ENCODE measurements at regions not wholly inside any gene's neighbourhood (a gene's known extent, or its start where the extent isn't known, plus 50 kb on each side); places are given as distances from the start of the nearest gene placed in this dataset.

DNA sequence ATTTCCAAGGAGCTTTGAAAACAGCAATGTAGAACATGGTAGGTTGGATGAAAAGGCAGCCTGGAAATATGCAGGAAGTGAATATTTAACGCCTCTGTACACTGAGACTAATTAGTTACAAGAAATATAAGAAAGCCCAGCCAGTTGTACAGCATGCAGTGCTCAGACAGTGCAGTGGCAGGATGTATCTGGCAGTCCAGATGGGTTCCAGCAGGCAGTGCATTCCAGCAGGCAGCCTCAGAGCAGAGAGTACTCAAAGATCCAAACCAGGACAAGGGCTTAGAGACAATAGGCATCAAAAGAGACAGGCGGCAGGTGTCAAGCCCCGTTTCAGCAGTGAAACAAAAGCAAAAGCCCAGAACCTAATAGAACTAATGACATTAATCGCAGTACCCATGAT, 2776.3 kb downstream of the PCDH9 start:
- no peak for DNase-seq (ENCODE audit: low read depth)

DNA sequence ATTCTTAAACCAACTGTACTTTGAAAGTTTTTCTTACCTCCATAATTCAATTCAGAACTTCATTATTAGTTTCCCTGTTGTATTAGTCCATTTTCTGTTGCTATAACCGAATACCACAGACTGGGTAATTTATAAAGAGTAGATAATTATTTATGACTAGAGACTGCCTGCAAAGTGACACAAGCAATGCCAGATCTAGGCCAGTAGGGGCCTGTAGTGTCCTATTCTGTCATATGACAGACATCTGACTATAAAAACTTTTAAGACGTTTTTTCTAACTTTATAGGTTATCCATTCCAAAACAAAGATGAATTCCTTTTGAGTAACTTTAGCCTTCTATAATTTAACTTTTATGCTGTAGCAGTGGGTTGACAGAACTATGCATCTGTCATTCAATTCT, 2783.8 kb downstream of the PCDH9 start:
- DNase-seq (ENCODE audit: low read depth), result no peak

DNA sequence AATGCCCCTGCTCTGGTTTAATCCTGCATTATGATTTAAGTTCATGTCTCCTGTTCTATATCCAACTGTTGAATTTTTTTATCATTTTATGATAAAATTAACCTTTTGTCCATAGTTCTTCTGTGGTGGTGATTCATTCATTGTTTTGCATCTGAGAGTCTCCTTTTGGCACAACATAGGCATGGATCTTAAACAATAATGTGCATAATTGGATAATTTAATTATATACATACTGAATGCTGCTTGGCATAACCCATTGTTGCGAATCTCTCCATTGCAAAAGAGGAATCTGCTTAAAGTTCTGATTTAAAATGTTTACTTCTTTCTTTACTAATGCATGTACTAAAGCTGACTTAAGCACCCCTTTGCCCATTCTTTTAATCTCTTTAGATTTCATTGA, 2788.4 kb downstream of the PCDH9 start:
- DNase-seq (ENCODE audit: low read depth), result no peak

DNA sequence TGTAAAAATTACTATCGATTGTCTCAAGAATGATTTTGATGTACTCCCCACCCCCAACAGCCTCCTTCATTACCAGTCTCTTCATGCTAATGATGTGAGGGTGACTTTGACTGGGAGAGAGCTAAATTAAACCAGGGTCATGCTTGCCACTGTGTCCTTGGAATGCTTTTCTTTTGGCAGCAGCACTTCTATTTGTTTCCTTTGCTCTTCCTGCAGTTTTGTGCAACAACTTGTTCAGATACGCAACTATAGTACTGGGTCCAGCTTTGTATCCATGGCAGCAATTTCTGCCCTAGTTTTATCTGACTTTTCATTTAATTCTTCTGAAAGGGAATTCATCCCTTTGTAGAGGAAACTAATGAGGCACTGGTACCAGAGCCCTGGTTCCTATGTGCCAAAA, 2792.1 kb downstream of the PCDH9 start:
- DNase-seq (ENCODE audit: low read depth), result no peak

GRCh38 chr13:64429691-64430090, 2800.4 kb downstream of the PCDH9 start:
- no peak for DNase-seq (ENCODE audit: low read depth)

DNA sequence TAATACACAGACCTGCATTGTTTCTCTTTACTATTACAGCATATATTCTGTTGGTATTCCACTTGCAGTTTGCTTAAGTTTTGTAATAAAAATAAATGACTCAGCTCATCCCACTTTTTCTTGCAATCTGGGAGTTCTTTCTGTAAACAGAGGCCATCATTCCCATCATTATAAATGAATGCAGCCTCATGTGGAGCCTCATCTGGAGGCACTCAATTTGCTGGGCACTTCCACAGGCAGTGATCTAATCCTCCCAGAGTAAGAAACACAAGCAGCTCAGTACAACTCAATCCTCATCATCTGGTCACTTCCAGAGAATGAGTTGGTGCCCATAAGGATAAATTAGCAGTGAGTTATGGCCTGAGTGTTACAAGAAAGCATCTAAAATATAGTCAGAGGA, 2801.9 kb downstream of the PCDH9 start:
- DNase-seq (ENCODE audit: low read depth), result peak; percentile 7

- no peak for DNase-seq (ENCODE audit: low read depth)
Measured at GRCh38 chr13:64423467-64423866, 2806.7 kb downstream of the PCDH9 start.

DNA sequence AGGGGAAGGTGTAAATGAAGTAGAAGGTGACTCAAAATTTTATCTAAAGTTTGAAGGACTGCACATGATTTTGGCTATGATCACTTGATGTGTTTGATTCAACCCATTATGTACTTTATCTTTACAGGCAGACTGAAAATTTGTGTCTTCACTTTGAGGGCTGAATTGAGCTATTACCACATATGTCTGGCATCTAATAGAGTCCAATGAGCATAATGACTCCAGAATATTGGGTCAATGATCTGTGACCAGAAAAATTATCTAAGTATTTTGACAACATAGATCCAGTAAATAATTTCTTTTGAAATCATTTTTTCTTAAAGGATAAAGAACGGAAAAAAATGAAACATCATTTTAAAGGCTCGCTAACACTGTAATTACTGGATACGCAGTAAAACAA, 2810.0 kb downstream of the PCDH9 start:
- DNase-seq (ENCODE audit: low read depth), result no peak

- peak; percentile 0 for DNase-seq (ENCODE audit: low read depth)
Measured at GRCh38 chr13:64417581-64417980, 2812.6 kb downstream of the PCDH9 start.

- peak; percentile 11 for DNase-seq (ENCODE audit: low read depth)
Measured at GRCh38 chr13:64414381-64414780, 2815.8 kb downstream of the PCDH9 start.

- no peak for DNase-seq (ENCODE audit: low read depth)
Measured at GRCh38 chr13:64413529-64413928, 2816.6 kb downstream of the PCDH9 start.

GRCh38 chr13:64410276-64411053, 2819.7 kb downstream of the PCDH9 start:
- DNase-seq (ENCODE audit: low read depth), result no peak

GRCh38 chr13:64397701-64398100, 2832.4 kb downstream of the PCDH9 start:
- peak; percentile 17 for DNase-seq (ENCODE audit: low read depth)

- DNase-seq (ENCODE audit: low read depth), result no peak
Measured at GRCh38 chr13:64377606-64378005, 2852.5 kb downstream of the PCDH9 start.

GRCh38 chr13:64371461-64371860, 2858.7 kb downstream of the PCDH9 start:
- DNase-seq (ENCODE audit: low read depth), result no peak

DNA sequence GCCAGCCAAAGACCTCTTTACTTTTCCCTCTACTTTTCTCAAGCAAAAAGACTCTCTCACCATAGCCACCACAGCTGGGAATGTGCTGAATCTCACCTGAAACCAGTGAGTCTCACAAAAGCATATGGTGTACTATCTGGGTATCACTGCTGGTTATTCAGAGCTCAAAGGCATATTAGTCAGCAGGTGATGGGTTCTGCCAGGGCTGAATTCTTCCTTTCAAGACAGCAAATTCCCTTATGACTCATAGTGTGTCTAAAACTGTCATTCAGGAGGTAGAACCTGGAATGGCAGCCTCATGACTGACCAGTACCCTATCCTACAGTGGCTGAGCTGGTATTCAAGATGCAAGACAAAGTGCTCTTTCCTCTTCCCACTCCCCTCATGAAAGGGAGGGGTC, 2859.1 kb downstream of the PCDH9 start:
- DNase-seq (ENCODE audit: low read depth), result peak; percentile 45

DNA sequence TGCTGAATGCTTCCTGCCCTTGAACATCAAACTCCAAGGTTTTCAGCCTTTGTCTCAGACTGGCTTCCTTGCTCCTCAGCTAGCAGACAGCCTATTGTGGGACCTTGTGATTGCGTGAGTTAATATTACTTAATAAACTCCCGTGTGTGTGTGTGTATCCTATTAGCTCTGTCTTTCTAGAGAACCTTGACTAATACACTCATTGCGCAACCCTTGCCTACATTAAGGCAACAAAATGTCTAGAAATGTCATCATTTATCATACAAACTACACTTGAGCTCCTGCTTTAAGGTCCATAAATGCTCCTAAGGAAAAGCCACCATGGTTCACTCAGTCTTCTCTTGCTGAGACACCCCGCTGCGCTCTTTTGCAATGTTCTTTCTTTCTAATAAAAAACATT, 2861.0 kb downstream of the PCDH9 start:
- DNase-seq (ENCODE audit: low read depth), result peak; percentile 54

GRCh38 chr13:64362564-64362963, 2867.6 kb downstream of the PCDH9 start:
- DNase-seq (ENCODE audit: low read depth), result no peak

DNA sequence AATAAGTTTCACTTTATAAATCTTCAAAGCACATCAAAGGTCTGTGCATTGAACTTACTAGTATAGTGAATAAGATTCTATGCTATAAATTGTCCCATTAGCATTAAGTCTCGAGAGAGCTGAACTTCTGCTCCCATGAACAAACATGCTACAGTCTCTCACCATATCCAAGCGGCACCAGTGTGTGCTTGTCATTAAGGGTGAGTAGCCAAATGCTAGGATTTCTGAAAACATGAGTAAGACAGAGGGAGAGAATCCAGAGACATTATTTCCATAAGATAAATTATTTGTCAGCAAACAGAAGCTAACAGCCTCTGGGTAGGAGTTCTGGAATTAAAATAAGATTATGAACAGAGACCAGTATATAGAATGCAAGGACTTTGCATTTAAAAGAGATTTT, 2882.5 kb downstream of the PCDH9 start:
- DNase-seq (ENCODE audit: low read depth), result peak; percentile 15

DNA sequence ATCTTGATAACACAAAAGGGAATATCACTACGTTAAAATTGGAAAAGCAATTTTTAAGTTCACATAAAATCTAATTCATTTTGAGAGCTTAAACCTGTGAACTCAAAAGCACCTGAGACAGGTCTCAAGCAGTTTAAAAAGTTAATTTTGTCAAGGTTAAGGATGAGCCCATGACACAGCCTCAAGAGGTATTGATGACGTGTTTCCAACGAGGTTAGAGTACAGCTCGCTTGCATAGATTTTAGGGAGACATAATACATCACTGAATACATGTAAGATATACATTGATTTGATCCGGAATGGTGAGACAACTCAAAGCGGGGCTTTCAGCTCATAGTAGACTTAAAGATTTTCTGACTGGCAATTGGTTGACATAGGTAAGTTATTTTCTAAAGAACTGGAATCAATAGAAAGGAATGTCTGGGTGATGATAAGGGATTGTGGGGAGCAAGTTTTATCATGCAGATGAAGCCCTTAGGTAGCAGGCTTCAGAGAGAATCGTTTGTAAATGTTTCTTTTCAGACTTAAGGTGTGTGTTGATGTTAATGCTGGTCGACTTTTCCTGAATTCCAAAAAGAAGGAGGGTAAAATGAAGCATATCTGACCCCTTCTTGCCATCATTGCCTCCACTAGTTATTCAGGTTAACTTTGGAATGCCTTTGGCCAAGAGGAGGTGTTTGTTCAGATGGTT, 2890.6 kb downstream of the PCDH9 start:
- no peak for DNase-seq (ENCODE audit: low read depth)

- no peak for DNase-seq (ENCODE audit: low read depth)
Measured at GRCh38 chr13:64338671-64339070, 2891.5 kb downstream of the PCDH9 start.

- no peak for DNase-seq (ENCODE audit: low read depth)
Measured at GRCh38 chr13:64333888-64334287, 2896.2 kb downstream of the PCDH9 start.

DNA sequence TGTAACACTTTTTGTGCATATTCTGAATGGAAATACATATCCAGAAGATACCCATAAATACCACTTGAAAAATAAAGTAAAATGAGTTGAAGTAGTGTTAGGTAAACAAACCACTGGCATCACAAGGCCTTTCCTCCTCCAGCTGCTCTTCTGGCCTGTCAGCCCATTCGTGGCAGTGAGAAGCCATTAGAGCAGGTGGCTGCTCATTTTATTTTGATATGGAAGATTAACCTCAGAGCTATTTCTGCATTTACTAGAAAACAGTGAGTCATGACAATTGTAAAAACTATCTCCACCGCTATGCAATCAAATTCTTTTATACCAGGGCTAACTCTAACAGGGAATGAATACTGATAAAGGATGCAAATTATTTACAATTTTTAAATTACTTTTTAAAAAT, 2898.1 kb downstream of the PCDH9 start:
- no peak for DNase-seq (ENCODE audit: low read depth)

Measured in iris pigment epithelial cell (primary cell).